GM13977 (cell line): ENCODE measurements at regions not wholly inside any gene's neighbourhood (a gene's known extent, or its start where the extent isn't known, plus 50 kb on each side); places are given as distances from the start of the nearest gene placed in this dataset.

Source experiments
- DNase-seq: peaks from one replicate; pipeline ENCODE4 v3.0.0; 2012; ENCODE audit warnings: low spot score
- in situ Hi-C: fragments of 300-500 bp; cut with MboI; formaldehyde crosslinking; loops from one replicate; pipeline ENCODE4 v1.12.0; 2022; ENCODE audit warnings: low sequenced_read_pairs, low pct_unique_long_range_greater_than_20kb, mixed read lengths, inconsistent platforms; ENCODE audit not compliant: unreplicated experiment
- TF ChIP-seq, protein P1 (sequence below): IDR thresholded peaks from 2 replicates; pipeline ENCODE4 v1.5.1; 2012; ENCODE audit warnings: mild to moderate bottlenecking, control low read depth; ENCODE audit not compliant: insufficient read depth; ENCODE audit errors: extremely low read depth, missing control alignments

DNA sequence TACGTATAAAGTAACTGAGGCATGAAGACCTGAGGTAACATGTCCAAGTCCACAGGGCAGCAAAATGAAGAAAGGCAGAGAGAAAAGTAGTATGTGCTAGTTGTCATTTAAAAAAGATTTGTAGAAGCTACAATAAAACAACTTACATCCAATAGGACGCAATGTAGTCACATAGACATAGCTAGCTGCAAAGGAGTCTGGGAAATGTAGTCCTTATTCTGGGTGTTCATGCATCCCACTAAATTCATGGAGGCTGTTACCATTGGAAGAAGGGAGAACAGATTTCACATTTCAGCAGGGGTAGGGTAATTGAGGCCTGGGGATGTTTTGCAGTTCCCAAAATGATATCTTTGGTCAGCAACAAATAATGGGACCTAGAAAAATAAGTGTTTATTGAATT is 571.4 kb downstream of the MIAT start:
- no peak for DNase-seq
- in situ Hi-C loops = no loop called here
- TF ChIP-seq, protein P1, sequence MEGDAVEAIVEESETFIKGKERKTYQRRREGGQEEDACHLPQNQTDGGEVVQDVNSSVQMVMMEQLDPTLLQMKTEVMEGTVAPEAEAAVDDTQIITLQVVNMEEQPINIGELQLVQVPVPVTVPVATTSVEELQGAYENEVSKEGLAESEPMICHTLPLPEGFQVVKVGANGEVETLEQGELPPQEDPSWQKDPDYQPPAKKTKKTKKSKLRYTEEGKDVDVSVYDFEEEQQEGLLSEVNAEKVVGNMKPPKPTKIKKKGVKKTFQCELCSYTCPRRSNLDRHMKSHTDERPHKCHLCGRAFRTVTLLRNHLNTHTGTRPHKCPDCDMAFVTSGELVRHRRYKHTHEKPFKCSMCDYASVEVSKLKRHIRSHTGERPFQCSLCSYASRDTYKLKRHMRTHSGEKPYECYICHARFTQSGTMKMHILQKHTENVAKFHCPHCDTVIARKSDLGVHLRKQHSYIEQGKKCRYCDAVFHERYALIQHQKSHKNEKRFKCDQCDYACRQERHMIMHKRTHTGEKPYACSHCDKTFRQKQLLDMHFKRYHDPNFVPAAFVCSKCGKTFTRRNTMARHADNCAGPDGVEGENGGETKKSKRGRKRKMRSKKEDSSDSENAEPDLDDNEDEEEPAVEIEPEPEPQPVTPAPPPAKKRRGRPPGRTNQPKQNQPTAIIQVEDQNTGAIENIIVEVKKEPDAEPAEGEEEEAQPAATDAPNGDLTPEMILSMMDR = no peak

DNA sequence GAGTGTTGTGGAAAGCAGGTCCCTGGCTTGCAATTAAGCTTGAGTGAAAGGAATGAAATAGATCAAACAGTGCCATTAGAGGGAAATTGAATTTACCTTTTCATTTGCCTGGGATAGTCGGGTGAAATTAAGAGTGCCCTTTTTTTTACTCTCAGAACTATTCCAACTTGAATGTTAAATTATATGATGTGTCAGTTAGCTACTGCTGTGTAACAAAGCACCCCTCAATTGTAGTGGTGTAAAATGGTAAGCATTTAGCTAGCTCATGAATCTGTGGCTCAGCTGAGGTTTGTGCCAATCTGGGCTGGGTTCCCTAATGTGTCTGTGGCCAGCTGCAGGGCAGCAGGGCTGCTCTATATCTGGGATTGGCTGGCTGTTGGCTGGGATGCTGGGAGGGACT is 571.4 kb downstream of the MN1 start:
- TF ChIP-seq, protein P1 = no peak
- in situ Hi-C loops = no loop called here
- DNase-seq = no peak

DNA sequence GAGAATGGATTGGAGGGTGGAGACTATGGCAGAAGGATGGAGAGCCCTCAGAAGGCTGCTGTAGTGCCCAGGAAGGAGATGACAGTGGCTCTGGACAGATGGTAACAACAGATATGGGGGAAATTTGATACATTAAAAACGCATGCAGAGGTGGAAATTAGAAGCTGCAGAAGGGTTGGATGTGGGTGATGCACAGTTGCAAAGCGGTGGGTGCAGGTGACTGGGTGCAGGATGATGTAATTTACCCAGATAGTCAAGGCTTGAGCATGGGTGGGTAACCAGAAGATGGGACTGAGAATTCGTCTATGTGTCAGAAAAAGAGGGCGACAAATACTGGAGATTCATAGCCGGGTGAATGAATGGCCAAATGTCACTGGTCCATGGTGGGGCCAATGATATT is 570.3 kb downstream of the MN1 start:
- in situ Hi-C loops = no loop called here
- TF ChIP-seq, protein P1 = no peak
- no peak for DNase-seq

DNA sequence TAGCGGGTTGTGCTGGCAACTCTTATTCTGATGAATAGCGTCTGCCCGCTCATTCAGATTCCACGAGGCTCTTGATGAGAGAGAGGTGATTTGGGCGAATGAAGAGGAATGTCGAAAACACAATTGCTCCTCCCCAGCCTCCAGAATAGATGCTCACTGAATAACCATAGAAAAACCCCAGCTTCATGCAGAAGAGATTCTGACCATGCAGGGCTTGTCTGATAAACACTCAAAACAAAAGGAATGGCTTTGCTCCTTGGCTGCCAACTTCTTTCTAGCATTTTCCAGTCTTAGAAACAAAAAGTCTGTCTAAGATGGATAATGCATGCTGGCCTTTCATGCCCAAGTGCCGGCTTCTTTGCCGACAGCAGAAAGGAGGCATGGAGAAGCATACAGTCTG is 569.5 kb downstream of the MN1 start:
- TF ChIP-seq, protein P1 = no peak
- in situ Hi-C loops = no loop called here
- no peak for DNase-seq

DNA sequence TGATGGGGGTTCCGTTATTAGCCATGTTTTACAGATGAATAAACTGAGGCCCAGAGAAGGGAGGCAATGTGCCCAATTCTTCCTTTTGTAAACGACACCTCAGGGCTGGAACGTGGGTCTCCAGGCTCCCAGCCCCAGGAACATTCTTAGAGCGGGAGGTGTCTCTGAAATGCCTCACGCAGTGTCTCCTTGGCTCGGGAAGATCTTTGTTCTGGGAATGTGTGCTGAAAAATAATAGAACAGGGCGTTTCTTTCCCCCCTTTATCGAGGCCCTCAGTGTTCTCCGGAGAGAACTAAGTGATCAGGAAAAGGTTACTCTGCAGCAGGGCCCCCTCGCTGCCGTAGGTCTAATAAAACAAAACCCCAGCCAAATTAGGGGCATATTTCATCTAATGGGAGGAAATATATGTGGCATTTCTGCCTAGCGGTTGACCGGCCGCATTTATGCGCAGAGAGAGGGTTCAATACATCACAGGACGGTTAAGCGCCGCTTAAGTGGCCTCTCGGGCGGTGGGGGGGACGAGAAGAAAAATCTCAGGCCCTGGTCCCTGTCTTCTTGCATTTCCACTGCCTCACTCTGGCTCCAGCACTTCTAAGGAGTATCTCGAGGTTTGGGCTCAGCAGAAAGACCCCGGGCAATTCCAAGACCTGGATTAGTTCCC is 564.3 kb downstream of the MN1 start:
- in situ Hi-C loops = no loop called here
- TF ChIP-seq, protein P1 = no peak
- DNase-seq = no peak

DNA sequence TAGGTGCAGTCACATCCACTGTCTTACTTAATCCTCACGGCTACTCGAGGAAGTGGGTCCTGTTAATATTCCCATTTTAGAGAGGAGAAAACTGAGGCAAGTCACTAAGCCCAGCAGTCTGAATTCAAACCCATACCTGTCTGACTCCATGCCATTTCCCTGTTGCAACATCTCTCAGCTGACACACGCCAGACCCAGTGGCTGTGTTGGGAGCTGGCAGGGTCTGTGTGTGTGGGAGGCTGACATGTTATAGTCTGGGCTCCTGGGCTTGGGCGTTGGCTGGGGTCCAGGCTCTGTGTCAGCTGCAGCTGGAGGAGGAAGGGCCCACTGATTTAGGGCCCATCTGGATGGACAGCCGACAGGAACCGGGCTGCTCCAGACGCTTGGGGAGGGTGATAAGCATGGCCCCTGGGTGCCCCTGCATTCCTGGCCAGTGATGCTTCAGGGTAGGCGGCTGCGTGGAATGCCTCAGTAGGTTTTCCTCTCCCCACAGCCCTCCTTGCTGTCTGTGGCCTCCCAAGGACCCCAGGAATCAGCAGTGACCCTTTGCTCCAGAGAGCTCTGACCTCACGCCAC is 562.5 kb downstream of the MN1 start:
- in situ Hi-C loops = no loop called here
- no peak for DNase-seq
- TF ChIP-seq, protein P1 = no peak
